Smooth muscle cell (in vitro differentiated cells): ENCODE measurements at regions not wholly inside any gene's neighbourhood (a gene's known extent, or its start where the extent isn't known, plus 50 kb on each side); places are given as distances from the start of the nearest gene placed in this dataset.
"Not testable (repeated sequence)": the region's sequence is repeated elsewhere in the genome, so short reads cannot be mapped to it uniquely, and the experiment has no call there.

Experiments used
- DNase-seq: peaks from one replicate; lab custom pipeline; 2025; ENCODE audit not compliant: unreplicated experiment; lab: John Stamatoyannopoulos, UW
- H2AFZ ChIP-seq: fragments of 200-600 bp; sonication (generic); 2 replicates; pipeline ENCODE4 v1.6.0; 2016; ENCODE audit warnings: antibody characterized with exemption, low read depth, mild to moderate bottlenecking
- H3F3A ChIP-seq: fragments of 200-600 bp; sonication (generic); 2 replicates; pipeline ENCODE4 v1.6.0; 2017; ENCODE audit warnings: antibody characterized with exemption, low read depth
- H3K27ac ChIP-seq: fragments of 200-600 bp; sonication (generic); 2 replicates; pipeline ENCODE4 v1.5.1; 2016; ENCODE audit warnings: low read depth, mild to moderate bottlenecking
- H3K27me3 ChIP-seq: fragments of 200-600 bp; sonication (generic); 2 replicates; pipeline ENCODE4 v1.6.1; 2016; ENCODE audit warnings: low read depth, mild to moderate bottlenecking
- H3K36me3 ChIP-seq: fragments of 200-600 bp; sonication (generic); 2 replicates; pipeline ENCODE4 v1.5.1; 2016; ENCODE audit warnings: low read depth
- H3K4me1 ChIP-seq: fragments of 200-600 bp; sonication (generic); 2 replicates; pipeline ENCODE4 v1.5.1; 2016; ENCODE audit warnings: low read depth
- H3K4me2 ChIP-seq: fragments of 200-600 bp; sonication (generic); 2 replicates; pipeline ENCODE4 v1.6.0; 2016; ENCODE audit warnings: mild to moderate bottlenecking
- H3K4me3 ChIP-seq: fragments of 200-600 bp; sonication (generic); 2 replicates; pipeline ENCODE4 v1.5.1; 2016; ENCODE audit warnings: mild to moderate bottlenecking
- H3K79me2 ChIP-seq: fragments of 200-600 bp; sonication (generic); 2 replicates; pipeline ENCODE4 v1.6.0; 2016; ENCODE audit warnings: low read depth, mild to moderate bottlenecking
- H3K9ac ChIP-seq: fragments of 200-600 bp; sonication (generic); 2 replicates; pipeline ENCODE4 v1.6.0; 2016; ENCODE audit warnings: low read depth
- H3K9me3 ChIP-seq: fragments of 200-600 bp; sonication (generic); replicated peaks from 2 replicates; pipeline ENCODE4 v1.5.1; 2016; ENCODE audit warnings: low read depth
- H4K20me1 ChIP-seq: fragments of 200-600 bp; sonication (generic); 2 replicates; pipeline ENCODE4 v1.6.0; 2016; ENCODE audit warnings: low read depth
- WGBS: methylation state at CpG from one replicate; pipeline ENCODE4 v1.1.7; 2016; ENCODE audit warnings: low lambda C conversion rate; 5-methylcytosine and 5-hydroxymethylcytosine counted together
- TF ChIP-seq, protein P1 (sequence below): fragments of 200-600 bp; sonication (generic); IDR thresholded peaks from 2 replicates; pipeline ENCODE4 v1.5.1; 2017; ENCODE audit warnings: borderline replicate concordance, mild to moderate bottlenecking, antibody characterized with exemption; ENCODE audit not compliant: insufficient read depth, poor library complexity, severe bottlenecking

DNA sequence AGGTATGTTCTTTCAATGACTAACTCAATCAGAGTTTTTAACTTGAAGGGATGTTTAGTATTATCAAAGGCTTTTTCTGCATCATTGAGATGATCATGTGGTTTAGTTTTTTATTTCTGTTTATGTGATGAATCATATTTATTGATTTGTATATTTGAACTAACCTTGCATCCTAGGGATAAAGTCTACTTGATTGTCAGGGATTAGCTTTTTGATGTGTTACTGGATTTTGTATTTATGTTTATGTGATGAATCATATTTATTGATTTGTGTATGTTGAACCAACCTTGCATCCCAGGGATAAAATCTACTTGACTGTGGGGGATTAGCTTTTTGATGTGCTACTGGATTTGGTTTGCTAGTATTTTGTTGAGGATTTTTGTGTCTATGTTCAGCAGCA is 615.4 kb upstream of the GRID2 start:
- no peak overlapping the region for H2AFZ ChIP-seq
- H3K27ac ChIP-seq = no peak overlapping the region
- H3K79me2 ChIP-seq = no peaks in the 10 kb centered on the region
- H3K4me2 ChIP-seq = no peak overlapping the region
- H3K36me3 ChIP-seq = no peaks in the 10 kb centered on the region
- no peaks in the 10 kb centered on the region for H4K20me1 ChIP-seq
- H3K27me3 ChIP-seq = no peaks in the 10 kb centered on the region
- TF ChIP-seq, protein P1, sequence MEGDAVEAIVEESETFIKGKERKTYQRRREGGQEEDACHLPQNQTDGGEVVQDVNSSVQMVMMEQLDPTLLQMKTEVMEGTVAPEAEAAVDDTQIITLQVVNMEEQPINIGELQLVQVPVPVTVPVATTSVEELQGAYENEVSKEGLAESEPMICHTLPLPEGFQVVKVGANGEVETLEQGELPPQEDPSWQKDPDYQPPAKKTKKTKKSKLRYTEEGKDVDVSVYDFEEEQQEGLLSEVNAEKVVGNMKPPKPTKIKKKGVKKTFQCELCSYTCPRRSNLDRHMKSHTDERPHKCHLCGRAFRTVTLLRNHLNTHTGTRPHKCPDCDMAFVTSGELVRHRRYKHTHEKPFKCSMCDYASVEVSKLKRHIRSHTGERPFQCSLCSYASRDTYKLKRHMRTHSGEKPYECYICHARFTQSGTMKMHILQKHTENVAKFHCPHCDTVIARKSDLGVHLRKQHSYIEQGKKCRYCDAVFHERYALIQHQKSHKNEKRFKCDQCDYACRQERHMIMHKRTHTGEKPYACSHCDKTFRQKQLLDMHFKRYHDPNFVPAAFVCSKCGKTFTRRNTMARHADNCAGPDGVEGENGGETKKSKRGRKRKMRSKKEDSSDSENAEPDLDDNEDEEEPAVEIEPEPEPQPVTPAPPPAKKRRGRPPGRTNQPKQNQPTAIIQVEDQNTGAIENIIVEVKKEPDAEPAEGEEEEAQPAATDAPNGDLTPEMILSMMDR = no peak
- no peak overlapping the region for H3K4me3 ChIP-seq
- no peaks in the 10 kb centered on the region for H3F3A ChIP-seq
- no peaks in the 10 kb centered on the region for H3K9me3 ChIP-seq
- H3K9ac ChIP-seq = no peak overlapping the region
- no peak for DNase-seq
- no peaks in the 10 kb centered on the region for H3K4me1 ChIP-seq

DNA sequence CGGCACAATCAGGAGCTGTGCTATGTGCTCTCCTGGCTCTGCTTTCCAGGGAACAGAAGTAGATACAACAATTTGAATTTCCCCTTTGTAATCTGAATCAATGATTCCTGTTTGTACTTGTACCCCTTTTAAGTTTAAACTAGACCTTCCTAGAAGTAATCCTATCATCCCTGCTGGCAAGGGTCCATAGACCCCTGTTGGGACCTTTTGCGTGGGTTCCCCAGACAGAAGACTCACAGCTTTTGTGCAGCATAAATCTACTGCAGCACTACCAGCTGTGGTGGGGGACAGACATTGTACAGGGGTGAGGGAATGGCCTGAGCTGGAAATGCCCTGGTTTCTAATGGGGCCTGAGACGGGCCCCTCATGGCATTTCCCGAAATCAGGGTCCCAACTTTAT is 604.1 kb upstream of the GRID2 start:
- DNase-seq, H3K79me2 ChIP-seq, H3F3A ChIP-seq, H3K9ac ChIP-seq, H3K4me1 ChIP-seq, H3K27me3 ChIP-seq, H2AFZ ChIP-seq, H3K4me3 ChIP-seq, H3K36me3 ChIP-seq, H3K9me3 ChIP-seq, H3K4me2 ChIP-seq, H3K27ac ChIP-seq, H4K20me1 ChIP-seq: not testable (repeated sequence)
- 84% methylated on average over 4 of the region's 4 CpGs for WGBS

DNA sequence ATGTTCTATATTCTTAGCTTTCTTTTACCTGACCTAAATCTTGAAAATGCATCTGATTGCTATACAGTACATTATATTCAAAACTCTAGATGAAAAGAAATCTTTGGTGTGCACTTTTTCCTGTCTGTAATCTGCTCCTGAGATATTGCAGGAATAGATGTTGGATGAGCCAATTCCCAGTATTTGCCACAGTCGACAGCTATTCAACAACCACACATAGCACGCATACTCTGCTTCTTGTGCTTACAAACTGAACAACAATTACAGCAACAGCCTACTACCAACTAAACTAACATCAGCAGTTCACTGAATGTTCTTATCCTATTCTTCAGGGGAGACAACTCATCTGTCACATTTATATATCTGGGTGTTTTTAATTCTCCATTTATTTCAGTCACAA is 573.9 kb upstream of the GRID2 start:
- 81% methylated on average over 2 of the region's 2 CpGs for WGBS
- DNase-seq = no peak
- H3K79me2 ChIP-seq = no peaks in the 10 kb centered on the region
- H3F3A ChIP-seq = no peaks in the 10 kb centered on the region
- H3K4me1 ChIP-seq = no peaks in the 10 kb centered on the region
- H3K4me3 ChIP-seq = no peak overlapping the region
- no peaks in the 10 kb centered on the region for H3K9me3 ChIP-seq
- TF ChIP-seq, protein P1 = no peak
- H3K27me3 ChIP-seq = no peaks in the 10 kb centered on the region
- H3K27ac ChIP-seq = no peak overlapping the region
- H3K9ac ChIP-seq = no peak overlapping the region
- no peak overlapping the region for H3K4me2 ChIP-seq
- no peaks in the 10 kb centered on the region for H3K36me3 ChIP-seq
- no peak overlapping the region for H2AFZ ChIP-seq
- no peaks in the 10 kb centered on the region for H4K20me1 ChIP-seq

DNA sequence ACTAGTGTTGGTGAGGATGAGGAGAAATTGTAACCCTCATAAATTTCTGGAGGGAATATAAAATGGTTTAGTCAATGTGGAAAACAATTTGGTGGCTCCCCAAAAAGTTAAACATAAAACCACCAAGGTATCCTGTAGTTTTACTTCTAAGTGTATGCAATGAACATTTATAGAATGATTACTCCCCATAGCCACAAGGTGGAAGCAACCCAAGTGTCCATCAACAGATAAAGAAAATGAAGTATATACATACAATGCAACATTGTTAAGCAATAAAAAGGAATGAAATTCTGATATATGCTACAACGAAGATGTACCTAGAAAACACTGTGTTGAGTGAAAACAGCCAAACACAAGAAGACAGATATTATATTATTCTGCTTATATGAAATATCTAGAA is 569.1 kb upstream of the GRID2 start:
- no peaks in the 10 kb centered on the region for H3K27me3 ChIP-seq
- WGBS = 88% methylated on average over 1 of the region's 1 CpG
- no peaks in the 10 kb centered on the region for H3K36me3 ChIP-seq
- H2AFZ ChIP-seq = no peak overlapping the region
- H4K20me1 ChIP-seq = no peaks in the 10 kb centered on the region
- TF ChIP-seq, protein P1 = peak; percentile 13
- no peaks in the 10 kb centered on the region for H3K9me3 ChIP-seq
- H3K79me2 ChIP-seq = no peaks in the 10 kb centered on the region
- H3K4me1 ChIP-seq = no peaks in the 10 kb centered on the region
- H3K4me2 ChIP-seq = no peak overlapping the region
- H3F3A ChIP-seq = no peaks in the 10 kb centered on the region
- H3K27ac ChIP-seq = no peak overlapping the region
- no peak overlapping the region for H3K9ac ChIP-seq
- H3K4me3 ChIP-seq = no peak overlapping the region
- no peak for DNase-seq

GRCh38 chr4:91738831-91739230 is 564.9 kb upstream of the GRID2 start:
- H3K79me2 ChIP-seq, H2AFZ ChIP-seq, H3K9ac ChIP-seq, H3K4me3 ChIP-seq, H3K4me1 ChIP-seq, H3K4me2 ChIP-seq, H3F3A ChIP-seq, H3K36me3 ChIP-seq, H3K27ac ChIP-seq, H4K20me1 ChIP-seq, DNase-seq, H3K9me3 ChIP-seq, H3K27me3 ChIP-seq: not testable (repeated sequence)
